Activated CD4-positive, alpha-beta T cell treated with anti-CD3 and anti-CD28 coated beads, Interleukin-2, amount 50 U/mL, for 16 hours (primary cell): ENCODE measurements at regions not wholly inside any gene's neighbourhood (a gene's known extent, or its start where the extent isn't known, plus 50 kb on each side); places are given as distances from the start of the nearest gene placed in this dataset.
"Not testable (repeated sequence)": the region's sequence is repeated elsewhere in the genome, so short reads cannot be mapped to it uniquely, and the experiment has no call there.

Source experiments
- DNase-seq: peaks from one replicate; pipeline ENCODE4 v3.0.0-alpha.2; 2020

- DNase-seq, result no peak
Observed at GRCh38 chr10:117750616-117751015, 208.1 kb downstream of the EMX2 start.

GRCh38 chr10:117751259-117751658 is 208.7 kb downstream of the EMX2 start:
- no peak for DNase-seq

GRCh38 chr10:117752103-117752502 is 209.6 kb downstream of the EMX2 start:
- DNase-seq, result no peak

GRCh38 chr10:117754770-117755658 is 212.5 kb downstream of the EMX2 start:
- DNase-seq, result no peak

- DNase-seq, result no peak
Observed at GRCh38 chr10:117755659-117756014, 213.1 kb downstream of the EMX2 start.

GRCh38 chr10:117757086-117757720 is 214.7 kb downstream of the EMX2 start:
- no peak for DNase-seq

GRCh38 chr10:117759266-117759665 is 216.7 kb downstream of the EMX2 start:
- no peak for DNase-seq

- DNase-seq, result no peak
Observed at GRCh38 chr10:117761695-117762094, 219.1 kb downstream of the EMX2 start.

- DNase-seq, result no peak
Observed at GRCh38 chr10:117762126-117762818, 219.7 kb downstream of the EMX2 start.

GRCh38 chr10:117762819-117763172 is 220.2 kb downstream of the EMX2 start:
- no peak for DNase-seq

GRCh38 chr10:117763528-117763927 is 221.0 kb downstream of the EMX2 start:
- DNase-seq, result no peak

GRCh38 chr10:117768333-117769042 is 225.9 kb downstream of the EMX2 start:
- no peak for DNase-seq

- DNase-seq, result no peak
Observed at GRCh38 chr10:117775526-117775925, 233.0 kb downstream of the EMX2 start.

GRCh38 chr10:117777222-117777621 is 234.7 kb downstream of the EMX2 start:
- not testable (repeated sequence) for DNase-seq

- DNase-seq, result no peak
Observed at GRCh38 chr10:117778241-117778640, 235.7 kb downstream of the EMX2 start.

GRCh38 chr10:117780411-117780810 is 237.9 kb downstream of the EMX2 start:
- DNase-seq, result no peak

GRCh38 chr10:117781216-117781831 is 238.8 kb downstream of the EMX2 start:
- DNase-seq, result no peak

GRCh38 chr10:117782276-117782675 is 239.7 kb downstream of the EMX2 start:
- DNase-seq, result no peak

GRCh38 chr10:117783698-117784395 is 241.3 kb downstream of the EMX2 start:
- no peak for DNase-seq

- DNase-seq, result no peak
Observed at GRCh38 chr10:117784776-117785175, 242.2 kb downstream of the EMX2 start.

GRCh38 chr10:117788911-117789310 is 246.4 kb downstream of the EMX2 start:
- no peak for DNase-seq

- no peak for DNase-seq
Observed at GRCh38 chr10:117790179-117790578, 247.6 kb downstream of the EMX2 start.
